ENCODE measurements at regions not wholly inside any gene's neighbourhood (a gene's known extent, or its start where the extent isn't known, plus 50 kb on each side); places are given as distances from the start of the nearest gene placed in this dataset.

DNA sequence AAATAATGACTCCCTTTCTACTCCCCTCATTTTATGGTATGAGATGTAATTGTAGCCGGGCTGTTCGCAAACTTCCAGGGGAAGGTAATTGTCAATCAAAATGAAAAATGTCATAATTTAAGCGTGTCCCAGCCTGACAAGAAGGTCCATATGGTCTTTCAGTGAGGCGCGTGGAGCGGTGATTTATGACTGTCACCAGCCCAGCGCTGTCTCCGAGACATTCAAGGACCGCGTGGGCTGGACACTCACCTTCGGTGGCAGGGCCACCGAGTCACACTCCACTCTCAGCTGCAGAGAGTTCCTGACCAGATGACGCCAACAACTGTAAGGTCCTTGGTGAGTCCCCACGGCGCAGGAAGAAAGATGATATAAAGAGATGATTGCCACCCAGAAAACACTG is 157.7 kb upstream of the TNRC6C start:
- Histone ChIP-seq H3K4me3 (ENCODE audit: insufficient read depth, low read length) (no peak overlapping the region), H3K4me1 (ENCODE audit: insufficient read depth, low read length) (peaks cover 9% of the 10 kb centered on the region), H3K27ac (ENCODE audit: low read depth, low read length) (no peak overlapping the region), H3K79me2 (ENCODE audit: insufficient read depth, low read length) (no peaks in the 10 kb centered on the region), H3K36me3 (ENCODE audit: insufficient read depth, low read length) (no peaks in the 10 kb centered on the region), H3K27me3 (ENCODE audit: insufficient read depth, low read length) (peaks cover 22% of the 10 kb centered on the region), H3K4me2 (ENCODE audit: insufficient read depth, low read length) (no peak overlapping the region), H2AFZ (ENCODE audit: low read length) (no peak overlapping the region), H4K20me1 (ENCODE audit: insufficient read depth, low read length) (no peaks in the 10 kb centered on the region), H3K9me3 (ENCODE audit: low read depth, low read length) (no peaks in the 10 kb centered on the region)
- TF ChIP-seq, protein P1, sequence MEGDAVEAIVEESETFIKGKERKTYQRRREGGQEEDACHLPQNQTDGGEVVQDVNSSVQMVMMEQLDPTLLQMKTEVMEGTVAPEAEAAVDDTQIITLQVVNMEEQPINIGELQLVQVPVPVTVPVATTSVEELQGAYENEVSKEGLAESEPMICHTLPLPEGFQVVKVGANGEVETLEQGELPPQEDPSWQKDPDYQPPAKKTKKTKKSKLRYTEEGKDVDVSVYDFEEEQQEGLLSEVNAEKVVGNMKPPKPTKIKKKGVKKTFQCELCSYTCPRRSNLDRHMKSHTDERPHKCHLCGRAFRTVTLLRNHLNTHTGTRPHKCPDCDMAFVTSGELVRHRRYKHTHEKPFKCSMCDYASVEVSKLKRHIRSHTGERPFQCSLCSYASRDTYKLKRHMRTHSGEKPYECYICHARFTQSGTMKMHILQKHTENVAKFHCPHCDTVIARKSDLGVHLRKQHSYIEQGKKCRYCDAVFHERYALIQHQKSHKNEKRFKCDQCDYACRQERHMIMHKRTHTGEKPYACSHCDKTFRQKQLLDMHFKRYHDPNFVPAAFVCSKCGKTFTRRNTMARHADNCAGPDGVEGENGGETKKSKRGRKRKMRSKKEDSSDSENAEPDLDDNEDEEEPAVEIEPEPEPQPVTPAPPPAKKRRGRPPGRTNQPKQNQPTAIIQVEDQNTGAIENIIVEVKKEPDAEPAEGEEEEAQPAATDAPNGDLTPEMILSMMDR (IDR thresholded peaks at IDR 0.05; ENCODE audit: extremely low read depth, low read depth, low read length): no peak
- no peak for DNase-seq (ENCODE audit: insufficient read length, low spot score, missing footprints)

DNA sequence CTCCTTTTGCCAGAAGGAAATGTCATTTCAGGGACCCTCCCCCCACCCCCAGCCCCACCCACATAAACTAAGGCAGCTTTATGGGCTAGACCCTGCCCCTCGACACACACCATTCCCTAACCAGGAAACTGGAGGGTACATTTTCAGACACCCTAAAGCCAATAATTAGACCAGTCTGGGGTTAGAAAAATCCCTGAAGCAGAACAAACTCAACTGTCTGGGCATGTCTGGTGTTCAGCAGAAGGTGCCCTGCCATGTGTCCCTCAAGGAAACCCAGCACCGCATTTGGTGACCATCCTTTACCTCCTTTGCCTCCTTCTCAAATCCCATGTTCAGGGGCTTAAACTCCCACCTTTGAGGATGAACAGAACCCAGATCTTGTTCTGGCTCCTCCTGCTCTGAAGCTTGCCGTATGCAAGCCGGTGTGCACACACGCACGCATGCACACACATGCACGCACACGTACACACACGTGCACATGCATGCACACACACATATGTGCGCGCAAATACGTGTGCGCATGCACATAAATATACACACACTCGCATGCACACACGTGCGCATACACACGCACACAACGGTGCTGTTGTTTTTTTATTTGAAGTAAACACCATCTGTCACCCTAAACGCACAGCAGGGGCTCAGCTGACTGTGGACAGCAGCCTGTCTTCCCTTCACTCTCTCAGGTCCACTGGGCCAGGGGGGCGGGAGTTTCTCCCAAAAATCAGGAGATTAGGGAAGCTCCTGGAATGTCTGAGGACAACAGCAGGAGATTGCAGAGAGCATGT is 156.8 kb upstream of the TNRC6C start:
- H3K27ac ChIP-seq (ENCODE audit: low read depth, low read length): no peak overlapping the region
- DNase-seq (ENCODE audit: insufficient read length, low spot score, missing footprints): no peak

DNA sequence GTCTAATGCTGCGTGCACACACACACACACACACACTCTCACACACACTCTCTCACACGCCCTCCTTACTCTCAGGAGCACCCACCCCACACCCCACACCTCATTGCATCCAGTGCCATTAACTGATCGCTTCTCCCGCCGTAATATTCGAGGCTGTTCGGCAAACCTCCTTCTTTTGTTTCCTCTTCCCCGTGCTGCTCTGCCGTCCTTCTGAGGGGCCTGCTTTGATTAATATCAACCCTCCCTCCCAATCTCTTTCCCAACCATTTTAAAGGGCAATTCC is 156.2 kb upstream of the TNRC6C start:
- no peak overlapping the region for H3K4me3 ChIP-seq (ENCODE audit: insufficient read depth, low read length)
- no peaks in the 10 kb centered on the region for H3K4me1 ChIP-seq (ENCODE audit: insufficient read depth, low read length)
- H4K20me1 ChIP-seq (ENCODE audit: insufficient read depth, low read length): no peaks in the 10 kb centered on the region
- H3K4me2 ChIP-seq (ENCODE audit: insufficient read depth, low read length): no peak overlapping the region
- H3K36me3 ChIP-seq (ENCODE audit: insufficient read depth, low read length): no peaks in the 10 kb centered on the region
- DNase-seq (ENCODE audit: insufficient read length, low spot score, missing footprints): no peak
- no peaks in the 10 kb centered on the region for H3K79me2 ChIP-seq (ENCODE audit: insufficient read depth, low read length)
- H3K27ac ChIP-seq (ENCODE audit: low read depth, low read length): no peak overlapping the region
- H3K27me3 ChIP-seq (ENCODE audit: insufficient read depth, low read length): peaks cover 26% of the 10 kb centered on the region
- TF ChIP-seq, protein P1 (IDR thresholded peaks at IDR 0.05; ENCODE audit: extremely low read depth, low read depth, low read length): no peak
- H3K9me3 ChIP-seq (ENCODE audit: low read depth, low read length): no peaks in the 10 kb centered on the region
- H2AFZ ChIP-seq (ENCODE audit: low read length): no peak overlapping the region

More for the DNA sequence above, 156.8 kb upstream of the TNRC6C start:
- H3K79me2 ChIP-seq (ENCODE audit: insufficient read depth, low read length): no peaks in the 10 kb centered on the region
- H4K20me1 ChIP-seq (ENCODE audit: insufficient read depth, low read length): no peaks in the 10 kb centered on the region
- TF ChIP-seq, protein P1 (IDR thresholded peaks at IDR 0.05; ENCODE audit: extremely low read depth, low read depth, low read length): no peak
- peaks cover 2% of the 10 kb centered on the region for H3K4me1 ChIP-seq (ENCODE audit: insufficient read depth, low read length)
- H3K27me3 ChIP-seq (ENCODE audit: insufficient read depth, low read length): peaks cover 22% of the 10 kb centered on the region
- no peak overlapping the region for H3K4me3 ChIP-seq (ENCODE audit: insufficient read depth, low read length)
- no peaks in the 10 kb centered on the region for H3K36me3 ChIP-seq (ENCODE audit: insufficient read depth, low read length)
- H3K4me2 ChIP-seq (ENCODE audit: insufficient read depth, low read length): no peak overlapping the region
- no peak overlapping the region for H2AFZ ChIP-seq (ENCODE audit: low read length)
- no peaks in the 10 kb centered on the region for H3K9me3 ChIP-seq (ENCODE audit: low read depth, low read length)

DNA sequence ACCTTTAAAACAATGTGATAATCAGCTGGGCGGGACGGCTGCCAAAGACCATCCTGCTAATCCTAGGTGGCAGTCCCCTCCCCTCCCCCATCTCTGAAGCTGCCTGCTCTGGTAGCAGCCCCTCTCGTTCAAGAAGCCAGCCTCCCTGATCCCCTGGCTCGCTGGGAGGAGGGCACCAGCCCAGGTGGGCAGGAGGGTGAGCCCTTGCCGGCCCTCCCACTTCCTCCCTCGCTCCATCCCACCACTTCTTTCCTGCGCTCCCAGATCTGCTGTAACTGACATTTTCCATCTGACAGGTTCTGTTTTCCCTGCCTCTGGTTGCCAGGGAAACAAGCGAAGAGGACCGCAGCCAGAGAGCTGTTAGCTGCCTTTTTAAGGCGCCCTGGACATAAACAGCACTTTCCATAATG is 155.7 kb upstream of the TNRC6C start:
- no peaks in the 10 kb centered on the region for H4K20me1 ChIP-seq (ENCODE audit: insufficient read depth, low read length)
- TF ChIP-seq, protein P1 (IDR thresholded peaks at IDR 0.05; ENCODE audit: extremely low read depth, low read depth, low read length): no peak
- no peaks in the 10 kb centered on the region for H3K79me2 ChIP-seq (ENCODE audit: insufficient read depth, low read length)
- no peak for DNase-seq (ENCODE audit: insufficient read length, low spot score, missing footprints)
- H3K27ac ChIP-seq (ENCODE audit: low read depth, low read length): no peak overlapping the region
- H3K4me2 ChIP-seq (ENCODE audit: insufficient read depth, low read length): no peak overlapping the region
- H3K9me3 ChIP-seq (ENCODE audit: low read depth, low read length): no peaks in the 10 kb centered on the region
- H3K4me1 ChIP-seq (ENCODE audit: insufficient read depth, low read length): no peaks in the 10 kb centered on the region
- peaks cover 26% of the 10 kb centered on the region for H3K27me3 ChIP-seq (ENCODE audit: insufficient read depth, low read length)
- no peaks in the 10 kb centered on the region for H3K36me3 ChIP-seq (ENCODE audit: insufficient read depth, low read length)
- H2AFZ ChIP-seq (ENCODE audit: low read length): no peak overlapping the region
- no peak overlapping the region for H3K4me3 ChIP-seq (ENCODE audit: insufficient read depth, low read length)
